ENCODE measurements at regions not wholly inside any gene's neighbourhood (a gene's known extent, or its start where the extent isn't known, plus 50 kb on each side); places are given as distances from the start of the nearest gene placed in this dataset.

- H3K27me3 ChIP-seq (ENCODE audit: low read depth), result peaks cover 34% of the 10 kb centered on the region
- peaks cover 4% of the 10 kb centered on the region for H3K9me3 ChIP-seq (replicated peaks)
- H3K36me3 ChIP-seq, result no peaks in the 10 kb centered on the region
- no peak overlapping the region for H3K27ac ChIP-seq (replicated peaks)
- intact Hi-C loops (cut with micrococcal nuclease), result no loop called here
- H3K4me3 ChIP-seq, result no peak overlapping the region
- no peaks in the 10 kb centered on the region for H3K4me1 ChIP-seq
- DNase-seq, result no peak
- no peak for TF ChIP-seq CTCF (IDR thresholded peaks at IDR 0.05; ENCODE audit: borderline replicate concordance)
Observed at GRCh38 chr2:16123856-16124780, 183.8 kb downstream of the MYCN start.

GRCh38 chr2:16123421-16123820 lies 183.1 kb downstream of the MYCN start:
- Histone ChIP-seq H3K27me3 (ENCODE audit: low read depth) (peaks cover 30% of the 10 kb centered on the region), H3K9me3 (replicated peaks) (peaks cover 4% of the 10 kb centered on the region), H3K27ac (replicated peaks) (no peak overlapping the region), H3K36me3 (no peaks in the 10 kb centered on the region), H3K4me1 (no peaks in the 10 kb centered on the region), H3K4me3 (no peak overlapping the region)
- TF ChIP-seq CTCF (IDR thresholded peaks at IDR 0.05; ENCODE audit: borderline replicate concordance), result no peak
- intact Hi-C loops (cut with micrococcal nuclease), result no loop called here
- DNase-seq, result no peak

GRCh38 chr2:16122556-16122955 lies 182.2 kb downstream of the MYCN start:
- Histone ChIP-seq H3K36me3 (no peaks in the 10 kb centered on the region), H3K4me3 (no peak overlapping the region), H3K27me3 (ENCODE audit: low read depth) (peaks cover 30% of the 10 kb centered on the region), H3K4me1 (no peaks in the 10 kb centered on the region), H3K9me3 (replicated peaks) (peaks cover 4% of the 10 kb centered on the region), H3K27ac (replicated peaks) (no peak overlapping the region)
- no peak for TF ChIP-seq CTCF (IDR thresholded peaks at IDR 0.05; ENCODE audit: borderline replicate concordance)
- intact Hi-C loops (cut with micrococcal nuclease), result no loop called here
- DNase-seq, result no peak

GRCh38 chr2:16121986-16122390 lies 181.6 kb downstream of the MYCN start:
- no peak for DNase-seq
- intact Hi-C loops (cut with micrococcal nuclease), result no loop called here
- no peak for TF ChIP-seq CTCF (IDR thresholded peaks at IDR 0.05; ENCODE audit: borderline replicate concordance)

GRCh38 chr2:16121231-16121985 lies 181.1 kb downstream of the MYCN start:
- TF ChIP-seq CTCF (IDR thresholded peaks at IDR 0.05; ENCODE audit: borderline replicate concordance), result no peak
- H3K27ac ChIP-seq (replicated peaks), result no peak overlapping the region
- DNase-seq, result no peak
- no peaks in the 10 kb centered on the region for H3K4me1 ChIP-seq
- no peaks in the 10 kb centered on the region for H3K36me3 ChIP-seq
- no peak overlapping the region for H3K4me3 ChIP-seq
- H3K9me3 ChIP-seq (replicated peaks), result peaks cover 4% of the 10 kb centered on the region
- intact Hi-C loops (cut with micrococcal nuclease), result no loop called here
- peaks cover 30% of the 10 kb centered on the region for H3K27me3 ChIP-seq (ENCODE audit: low read depth)

More at GRCh38 chr2:16121986-16122390, 181.6 kb downstream of the MYCN start:
- Histone ChIP-seq H3K36me3 (no peaks in the 10 kb centered on the region), H3K27me3 (ENCODE audit: low read depth) (peaks cover 30% of the 10 kb centered on the region), H3K27ac (replicated peaks) (no peak overlapping the region), H3K4me1 (no peaks in the 10 kb centered on the region), H3K9me3 (replicated peaks) (peaks cover 4% of the 10 kb centered on the region), H3K4me3 (no peak overlapping the region)

Measured in left ventricle myocardium inferior (tissue), 1 donor.